HG02623 (cell line): ENCODE measurements at regions not wholly inside any gene's neighbourhood (a gene's known extent, or its start where the extent isn't known, plus 50 kb on each side); places are given as distances from the start of the nearest gene placed in this dataset.
"Not testable (repeated sequence)": the region's sequence is repeated elsewhere in the genome, so short reads cannot be mapped to it uniquely, and the experiment has no call there.

ENCODE experiments used
- ATAC-seq: cut with Tn5 transposase; IDR thresholded peaks from one replicate; pipeline ENCODE4 v1.9.1; 2021; ENCODE audit warnings: moderate library complexity; ENCODE audit not compliant: unreplicated experiment

DNA sequence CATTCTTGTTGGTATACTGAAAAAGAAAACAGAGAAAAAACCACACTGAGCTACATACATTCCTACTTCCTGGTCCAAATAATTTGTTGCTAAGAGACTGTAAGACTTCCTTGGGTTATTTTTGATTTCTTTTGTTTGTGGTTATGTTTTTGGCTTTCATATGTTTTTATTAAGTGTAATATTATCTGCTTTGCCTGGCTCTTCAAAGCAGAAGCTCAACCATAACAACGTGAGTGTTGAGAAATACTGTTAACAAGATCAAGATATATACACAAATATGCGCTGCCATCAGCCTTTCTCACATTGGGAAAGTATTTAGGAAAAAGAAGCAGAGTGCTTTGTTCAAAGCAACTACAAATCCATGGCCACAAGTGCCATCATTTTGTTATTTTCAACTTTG, 556.2 kb upstream of the CBLB start:
- ATAC-seq = no peak

DNA sequence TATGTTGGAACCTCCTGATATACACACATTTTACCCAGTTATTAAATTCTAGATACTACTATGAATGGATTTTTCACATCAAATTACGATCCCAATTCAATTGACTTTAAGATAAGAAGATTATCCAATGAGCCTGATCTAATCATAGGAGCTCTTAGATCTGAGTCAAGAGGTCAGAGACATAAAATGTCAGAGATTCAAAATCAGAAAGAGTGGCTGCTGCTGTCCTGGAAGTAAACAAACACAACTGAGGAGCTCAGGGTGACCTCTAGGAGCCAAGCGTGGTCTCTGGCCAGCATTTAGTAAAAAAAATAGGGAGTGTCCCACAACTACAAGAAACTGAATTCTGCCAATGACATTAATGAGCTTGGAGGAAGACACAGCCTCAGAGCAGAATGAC, 557.1 kb upstream of the CBLB start:
- no peak for ATAC-seq

DNA sequence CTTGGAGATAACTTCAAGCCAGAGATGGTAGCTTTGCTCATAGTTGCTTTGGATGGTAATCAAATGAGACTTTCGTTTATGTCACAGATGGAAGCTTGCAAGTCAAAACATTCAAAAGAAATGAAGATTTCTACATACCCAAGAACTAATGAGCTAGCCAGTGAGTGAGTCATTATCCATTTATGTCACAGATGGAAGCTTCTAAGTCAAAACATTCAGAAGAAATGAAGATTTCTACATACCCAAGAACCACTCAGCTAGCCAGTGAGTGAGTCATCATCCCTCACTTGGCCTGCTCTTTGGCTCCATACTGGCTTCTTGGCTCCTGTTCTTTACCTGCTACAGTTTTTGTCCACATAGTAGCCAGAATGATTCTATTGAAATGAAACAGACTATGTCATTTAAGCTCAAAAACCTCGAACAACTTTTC, 559.8 kb upstream of the CBLB start:
- ATAC-seq = no peak

DNA sequence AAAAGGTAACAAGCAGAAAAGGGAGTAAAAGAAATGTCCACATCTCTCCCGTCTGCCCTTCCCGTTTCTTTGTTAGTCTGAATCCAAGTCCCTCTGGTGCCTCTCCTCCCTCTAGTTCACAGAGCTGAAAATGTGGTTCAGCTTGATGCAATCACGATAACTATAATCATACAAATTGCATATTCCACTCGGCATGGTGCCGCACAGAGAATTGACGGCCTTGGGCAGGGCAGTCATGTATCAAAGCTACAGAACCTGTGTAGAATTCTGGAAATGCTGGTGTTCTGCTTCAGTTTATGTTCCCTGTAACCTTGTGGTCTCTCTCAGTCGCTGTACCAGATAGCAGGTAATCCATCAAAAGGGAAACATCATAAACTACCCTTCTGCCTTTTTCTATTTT, 562.9 kb upstream of the CBLB start:
- no peak for ATAC-seq

DNA sequence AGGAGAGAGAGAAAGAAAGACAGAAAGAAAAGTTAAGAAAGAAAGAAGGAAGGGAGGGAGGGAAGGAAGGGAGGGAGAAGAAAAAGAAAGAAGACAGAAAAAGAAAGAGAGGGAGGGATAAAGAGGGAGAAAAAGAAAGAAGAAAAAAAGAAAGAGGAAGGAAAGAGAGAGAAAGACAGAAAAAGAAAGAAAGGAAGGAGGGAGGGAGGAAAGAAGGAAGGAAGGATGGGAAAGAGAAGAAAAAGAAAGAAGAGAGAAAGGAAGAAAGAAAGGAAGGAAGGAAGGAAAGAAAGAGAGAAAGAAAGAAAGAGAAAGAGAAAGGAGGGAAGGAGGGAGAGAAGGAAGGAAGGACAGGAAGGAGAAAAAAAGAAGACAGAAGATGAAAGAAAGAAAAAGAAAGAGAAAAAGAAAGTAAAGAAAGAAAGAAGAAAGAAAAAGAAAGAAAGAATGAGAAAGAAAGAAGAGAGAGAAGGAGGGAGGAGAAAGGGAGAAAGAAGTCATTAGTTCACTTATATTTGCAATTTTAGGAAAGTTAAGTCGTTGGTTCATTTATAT, 567.2 kb upstream of the CBLB start:
- no peak for ATAC-seq

DNA sequence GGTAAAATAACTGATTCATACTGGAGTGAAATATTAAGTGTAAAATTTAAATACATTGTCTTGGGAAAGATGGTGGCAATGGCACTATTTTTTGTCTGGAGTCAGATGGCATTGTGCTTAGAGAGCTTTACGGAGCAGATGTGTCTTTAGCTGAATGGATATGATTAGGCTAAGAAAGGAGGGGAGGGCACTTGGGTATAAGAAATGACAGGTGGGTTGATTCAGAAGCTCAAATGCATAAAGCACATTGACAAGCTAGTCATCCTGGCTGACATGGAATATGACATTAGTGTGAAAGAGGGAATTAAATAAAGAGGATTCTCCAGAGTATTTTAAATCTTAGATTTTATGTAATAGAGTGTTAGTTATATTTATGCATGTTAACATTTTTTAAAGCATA, 570.1 kb upstream of the CBLB start:
- no peak for ATAC-seq

DNA sequence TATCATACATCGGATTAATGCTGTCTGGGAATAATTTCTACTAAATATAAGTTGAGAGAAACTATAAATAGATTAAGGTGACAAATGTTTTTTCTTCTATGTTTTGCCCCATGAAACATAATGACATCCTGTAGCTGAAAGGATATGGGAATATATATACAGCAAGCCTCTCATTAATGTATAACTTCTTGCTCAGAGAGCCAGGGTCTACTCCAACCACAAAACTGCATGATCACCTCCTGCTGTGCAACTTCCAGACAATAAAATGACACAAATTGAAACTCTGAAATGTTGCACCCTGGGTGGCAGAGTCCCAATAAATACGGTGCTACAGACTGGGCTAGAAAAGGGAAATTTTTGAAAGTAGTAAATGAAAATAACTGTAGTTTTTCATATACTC, 571.9 kb upstream of the CBLB start:
- no peak for ATAC-seq

DNA sequence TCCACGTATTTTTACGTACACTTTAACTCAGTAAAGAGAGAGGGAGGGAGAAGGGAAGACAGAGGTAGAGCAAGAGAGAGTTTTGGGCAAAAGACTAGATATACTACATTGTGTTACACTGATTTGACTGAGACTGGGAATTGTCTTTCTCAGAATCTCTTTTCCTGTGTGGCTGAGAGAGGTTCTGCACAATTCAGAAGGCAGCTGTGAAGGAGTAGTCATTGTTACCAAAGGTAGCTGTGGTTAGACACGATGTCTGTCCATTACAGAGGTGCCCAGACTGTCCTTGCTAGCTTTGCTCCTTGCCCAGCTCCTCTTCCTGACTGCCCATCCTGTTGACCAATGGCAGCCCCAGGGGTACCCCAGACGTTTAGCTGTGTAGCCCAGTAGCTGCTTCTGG, 577.5 kb upstream of the CBLB start:
- ATAC-seq = no peak

DNA sequence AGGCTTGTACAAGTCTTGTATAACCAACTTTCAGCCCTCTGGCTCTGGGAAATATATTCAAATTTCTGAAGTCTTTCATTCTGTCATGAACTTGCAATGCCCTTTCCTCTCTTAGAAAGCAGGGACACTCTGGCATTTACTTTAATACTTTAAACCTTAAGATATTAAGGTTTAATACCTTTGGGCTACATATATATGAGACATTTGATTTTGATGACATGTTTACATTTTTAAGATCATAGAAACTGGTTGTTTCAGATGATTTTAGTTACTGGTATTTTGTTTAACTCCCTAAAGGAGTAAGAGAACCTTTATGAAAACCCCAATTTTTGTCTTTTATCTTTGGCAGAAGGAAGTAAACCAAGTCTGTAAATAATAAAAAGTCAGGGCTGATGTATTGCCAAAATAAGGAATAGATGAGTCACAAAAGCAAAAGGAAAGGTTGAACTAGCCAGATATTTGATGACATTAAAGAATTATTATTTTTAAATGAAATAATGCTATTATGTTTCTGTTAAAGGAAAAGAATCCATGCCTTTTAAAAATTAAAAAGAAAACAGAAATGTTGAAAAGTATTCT, 579.0 kb upstream of the CBLB start:
- ATAC-seq = no peak

DNA sequence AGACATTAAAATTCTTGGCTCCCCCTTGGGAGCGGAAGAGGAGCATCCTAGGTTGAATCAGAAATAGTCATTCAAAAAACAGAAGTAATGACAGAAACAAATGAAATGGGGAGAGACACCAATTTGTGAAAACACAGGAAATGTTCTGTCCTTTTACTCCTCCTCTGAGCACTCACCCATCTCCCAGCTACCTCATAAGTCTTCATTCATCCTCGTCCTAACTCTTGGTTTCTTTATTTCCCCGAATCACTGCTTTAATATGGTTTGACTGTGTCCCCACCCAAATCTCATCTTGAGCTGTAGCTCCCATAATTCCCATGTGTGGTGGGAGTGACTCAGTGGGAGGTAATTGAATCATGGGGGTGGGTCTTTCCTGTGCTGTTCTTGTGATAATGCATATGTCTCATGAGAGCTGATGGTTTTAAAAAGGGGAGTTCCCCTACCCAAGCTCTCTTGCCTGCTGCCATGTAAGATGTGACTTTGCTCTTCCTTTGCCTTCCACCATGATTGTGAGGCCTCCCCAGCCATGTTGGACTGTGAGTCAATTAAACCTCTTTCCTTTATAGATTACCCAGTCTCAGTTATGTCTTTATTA, 579.7 kb upstream of the CBLB start:
- ATAC-seq = not testable (repeated sequence)

DNA sequence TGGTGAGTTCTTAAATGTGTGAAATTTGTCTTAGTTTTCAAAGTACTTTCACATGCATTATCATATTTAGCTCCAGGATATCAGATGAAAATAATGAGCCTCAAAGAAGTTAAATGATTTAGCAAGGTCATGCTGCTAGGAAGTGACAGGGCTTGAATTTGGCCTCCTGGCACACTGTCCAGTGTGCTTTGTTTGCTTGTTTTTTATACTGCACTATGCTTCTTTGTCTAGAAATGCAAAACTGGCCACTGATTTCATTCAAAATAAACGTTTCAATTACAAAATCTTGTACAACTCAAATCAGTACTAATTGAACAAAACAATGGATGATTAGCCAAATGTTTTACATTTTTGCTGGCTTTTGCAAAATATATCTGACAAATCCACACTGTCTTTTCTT, 583.3 kb upstream of the CBLB start:
- ATAC-seq = no peak

DNA sequence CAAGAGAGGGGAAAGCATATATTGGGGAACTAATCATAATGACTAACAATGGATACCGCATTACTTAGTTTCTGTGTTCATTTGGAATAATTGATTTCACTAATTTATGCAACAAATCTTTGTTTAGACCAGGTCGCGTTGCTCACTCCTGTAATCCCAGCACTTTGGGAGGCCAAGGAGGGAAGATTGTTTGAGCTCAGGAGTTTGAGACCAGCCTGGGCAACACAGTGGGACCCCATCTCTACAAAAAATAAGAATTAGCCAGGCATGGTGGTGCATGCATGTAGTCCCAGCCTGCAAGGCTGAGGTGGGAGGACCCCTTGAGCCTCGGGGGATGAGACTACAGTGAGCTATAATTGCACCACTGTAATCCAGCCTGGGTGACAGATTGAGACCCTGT, 585.7 kb upstream of the CBLB start:
- ATAC-seq = no peak

DNA sequence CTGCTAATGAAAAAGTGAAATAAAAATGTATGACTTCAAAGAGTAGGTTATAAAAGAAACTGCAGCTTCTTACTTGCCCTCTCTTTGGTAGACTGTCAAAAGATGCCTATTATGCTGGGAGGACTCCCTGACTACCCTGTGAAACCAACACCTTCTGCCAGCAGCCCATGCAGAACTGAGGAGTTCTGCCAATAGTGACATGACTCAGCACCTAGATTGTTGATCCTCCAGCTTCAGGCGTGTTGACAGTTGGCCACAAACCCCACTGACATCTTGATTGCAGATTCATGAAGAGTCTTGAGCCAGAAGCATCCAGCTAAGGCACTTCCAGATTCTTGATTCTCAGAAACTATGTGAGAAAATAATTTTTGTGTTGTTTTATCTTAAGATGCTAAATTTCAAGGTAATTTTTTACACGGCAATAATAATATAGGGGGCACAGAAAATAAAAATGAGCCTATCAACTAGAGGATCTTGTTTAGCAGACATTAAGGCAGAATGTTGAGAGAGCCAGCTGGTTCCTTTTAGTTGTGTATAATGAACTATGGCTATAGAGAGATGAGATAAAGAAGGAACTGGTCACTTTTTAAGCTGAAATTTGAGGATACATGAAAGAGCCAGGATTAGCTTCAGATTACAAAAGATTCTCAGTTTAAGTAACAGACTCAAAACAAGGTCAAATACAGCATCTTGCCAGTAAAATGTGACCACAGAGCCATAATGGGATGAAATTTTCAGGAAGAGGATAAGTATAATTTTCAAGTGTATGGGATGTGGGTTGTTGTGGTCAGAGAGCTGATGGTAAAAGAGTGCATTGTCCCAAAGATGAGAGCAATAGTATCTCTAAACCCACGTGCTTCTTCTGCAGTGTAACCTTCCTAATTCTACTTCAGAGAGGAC, 588.7 kb upstream of the CBLB start:
- ATAC-seq = peak; percentile 86

DNA sequence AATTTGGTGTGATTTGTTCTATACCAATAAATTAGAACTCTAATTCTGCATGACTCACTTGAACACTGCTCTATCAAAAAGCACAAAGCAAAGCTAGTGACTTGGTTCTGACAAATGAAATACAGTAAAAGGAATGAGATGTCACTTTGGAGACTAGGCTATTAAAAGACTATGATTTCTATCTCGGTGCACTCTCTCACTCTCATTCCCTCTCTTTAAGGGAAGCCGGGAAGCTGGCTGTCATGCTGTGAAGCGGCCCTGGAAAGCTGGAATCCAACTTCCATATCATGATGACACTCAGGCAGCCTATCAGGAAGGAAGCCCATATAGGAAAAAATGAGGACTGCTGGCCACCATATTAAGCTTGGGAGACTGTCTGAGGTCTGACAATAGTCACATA, 590.1 kb upstream of the CBLB start:
- ATAC-seq = no peak

DNA sequence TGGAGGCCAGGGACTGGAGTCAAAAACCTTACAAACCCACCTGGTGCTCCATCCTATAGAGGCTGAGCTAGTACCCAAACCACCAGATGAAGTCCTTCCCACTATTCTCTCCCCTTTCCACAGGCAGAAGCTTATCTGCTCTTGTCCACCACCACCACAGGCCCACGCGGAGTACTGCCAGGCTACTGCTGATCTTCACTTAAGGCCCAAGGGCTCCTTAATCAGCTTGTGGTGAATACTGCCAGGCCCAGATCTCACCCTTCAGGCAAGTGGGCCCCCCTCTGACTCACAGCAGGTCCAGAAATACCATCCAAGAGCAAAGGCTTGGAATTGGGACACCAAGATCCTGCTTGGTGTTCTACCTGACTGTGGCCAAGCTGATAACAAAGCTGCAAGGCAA, 598.1 kb upstream of the CBLB start:
- no peak for ATAC-seq

DNA sequence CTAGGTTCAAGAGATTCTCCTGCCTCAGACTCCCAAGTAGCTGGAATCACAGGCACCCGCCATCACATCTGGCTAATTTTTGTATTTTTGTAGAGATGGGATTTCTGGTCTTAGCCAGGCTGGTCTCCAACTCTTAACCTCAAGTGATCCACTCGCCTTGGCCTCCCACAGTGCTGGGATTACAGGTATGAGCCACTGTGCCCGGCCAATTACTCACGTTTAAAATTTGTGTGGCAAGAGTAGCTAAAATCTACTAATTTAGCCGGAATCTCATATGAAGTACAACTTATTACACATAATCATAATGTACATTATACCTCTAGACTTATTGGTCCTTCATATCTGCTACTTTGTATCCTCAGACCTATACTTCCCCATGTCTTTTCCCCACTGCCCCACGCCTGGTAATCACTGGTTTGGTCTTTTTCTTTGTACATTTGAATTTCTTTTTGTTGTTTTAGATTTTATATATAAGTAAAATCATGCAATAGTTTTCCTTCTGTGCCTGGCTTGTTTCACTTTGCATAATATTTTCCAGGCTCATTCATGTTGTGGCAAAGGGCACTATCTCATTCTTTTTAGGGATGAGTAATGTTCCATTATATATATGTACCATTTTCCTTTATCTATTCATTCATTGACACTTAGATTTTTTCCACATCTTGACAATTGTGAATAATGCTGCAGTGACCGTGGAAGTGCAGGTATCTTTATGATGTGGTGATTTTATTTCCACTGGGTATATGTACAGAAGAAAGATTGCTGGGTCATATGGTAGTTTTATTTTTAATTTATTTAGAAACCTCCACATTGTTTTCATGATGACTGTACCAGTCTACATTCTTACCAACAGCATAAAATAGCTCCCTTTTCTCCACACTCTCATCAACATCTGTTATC, 605.0 kb upstream of the CBLB start:
- ATAC-seq = no peak

DNA sequence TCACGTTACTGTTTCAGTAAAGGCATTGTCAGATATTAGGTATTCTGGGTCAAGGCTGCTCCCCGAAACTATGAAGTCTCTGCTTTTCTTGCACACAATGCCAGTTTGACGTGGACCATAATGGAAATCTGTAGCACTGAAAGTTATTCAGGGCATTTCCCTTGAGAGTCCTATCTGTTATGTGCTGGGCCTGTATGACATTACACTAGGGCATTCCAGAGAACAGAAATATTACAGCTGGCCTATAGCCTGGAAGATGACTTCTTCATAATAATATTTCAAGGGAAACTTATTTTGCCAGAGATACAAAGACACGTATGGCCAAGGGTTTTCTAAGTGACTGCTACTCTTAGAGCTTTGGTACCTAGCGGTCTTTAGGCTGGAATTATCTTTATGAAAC, 613.6 kb upstream of the CBLB start:
- no peak for ATAC-seq

DNA sequence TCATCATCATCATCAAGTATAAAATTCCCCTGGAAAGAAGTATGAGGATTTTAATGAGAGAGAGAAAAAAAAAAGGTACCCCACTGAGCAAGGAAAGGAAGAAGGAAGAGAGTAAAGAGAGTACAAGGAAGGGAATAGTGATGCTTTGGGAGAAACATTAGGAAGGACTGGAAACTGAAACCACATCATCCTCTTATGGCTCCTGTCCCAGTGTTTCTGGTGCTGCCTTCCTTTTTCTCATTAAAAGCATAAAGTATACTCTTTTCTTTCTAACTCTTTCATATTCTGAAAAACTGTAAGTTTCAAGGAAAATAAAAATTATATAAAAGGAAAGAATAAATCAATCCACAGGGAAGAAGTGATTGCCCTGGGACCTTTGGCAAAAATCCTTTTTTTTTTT, 616.4 kb upstream of the CBLB start:
- no peak for ATAC-seq

DNA sequence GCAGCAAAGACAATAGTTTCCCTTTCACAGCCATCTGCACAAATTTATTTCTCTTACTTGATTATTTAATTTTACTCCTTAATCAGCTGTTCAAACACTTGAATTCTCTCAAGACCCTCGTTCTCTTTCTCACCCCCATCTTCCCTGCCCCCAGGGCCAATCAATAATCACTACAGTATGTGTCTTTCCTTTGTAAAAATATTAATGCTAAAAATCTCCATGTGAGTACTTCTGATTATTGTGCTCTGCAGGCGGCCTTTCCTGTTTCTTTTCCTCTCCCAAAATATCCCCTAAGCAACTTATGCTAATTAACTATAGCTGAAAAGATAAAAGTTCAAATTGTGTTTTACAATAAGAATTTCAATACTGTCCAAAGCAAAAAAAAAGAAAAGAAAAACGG, 617.0 kb upstream of the CBLB start:
- no peak for ATAC-seq

DNA sequence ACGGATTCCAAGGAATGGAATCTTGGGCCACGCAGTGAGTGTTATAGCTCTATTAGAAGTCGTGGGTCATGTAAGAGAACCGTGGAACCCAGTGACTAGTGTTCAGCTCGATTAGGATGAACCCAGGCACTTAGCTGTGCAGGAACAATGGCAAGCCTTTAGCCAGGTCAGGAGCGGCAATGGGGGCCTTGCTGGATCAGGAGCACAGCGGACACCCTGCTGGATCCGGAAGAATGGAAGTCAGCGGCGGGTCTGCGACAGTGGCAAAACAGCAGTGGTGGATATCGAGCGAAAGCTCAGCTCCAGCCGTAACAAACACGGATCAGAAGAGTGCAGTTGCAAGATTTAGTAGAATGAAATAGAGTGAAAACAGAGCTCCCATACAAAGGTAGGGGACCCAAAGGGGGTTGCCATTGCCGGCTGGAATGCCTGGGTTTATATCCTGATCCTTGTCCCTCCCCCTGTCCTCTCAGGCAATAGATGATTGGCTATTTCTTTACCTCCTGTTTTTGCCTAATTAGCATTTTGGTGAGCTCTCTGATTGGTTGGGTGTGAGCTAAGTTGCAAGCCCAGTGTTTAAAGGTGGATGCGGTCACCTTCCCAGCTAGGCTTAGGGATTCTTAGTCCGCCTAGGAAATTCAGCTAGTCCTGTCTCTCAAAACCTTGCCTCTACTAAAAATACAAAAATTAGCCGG, 618.3 kb upstream of the CBLB start:
- not testable (repeated sequence) for ATAC-seq
